ENCODE measurements at regions not wholly inside any gene's neighbourhood (a gene's known extent, or its start where the extent isn't known, plus 50 kb on each side); places are given as distances from the start of the nearest gene placed in this dataset.

DNA sequence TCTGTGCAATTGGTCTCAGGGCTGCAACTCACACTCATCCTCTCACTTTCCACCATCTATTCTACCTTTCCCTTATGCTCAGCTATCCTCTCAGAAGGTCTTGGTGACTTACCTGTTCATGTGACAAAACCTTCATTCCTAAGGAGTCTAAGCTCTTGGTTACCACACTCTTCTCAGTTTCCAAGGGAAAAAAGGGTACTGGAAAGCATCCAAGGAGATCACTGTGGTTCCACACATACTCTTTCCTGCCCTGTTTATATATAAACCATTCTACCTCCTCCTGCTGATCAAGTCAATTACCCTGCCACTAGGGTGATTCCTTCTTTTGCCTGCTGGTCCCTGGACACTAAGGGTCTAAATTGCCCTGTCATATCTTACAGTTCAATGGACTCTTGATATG lies 57.2 kb upstream of the MAML3 start:
- Mint-ChIP-seq H3K36me3 (ENCODE audit: low read depth) (no peaks in the 10 kb centered on the region), H3K4me3 (no peak overlapping the region), H3K4me1 (peaks cover 2% of the 10 kb centered on the region), H3K27me3 (peaks cover 12% of the 10 kb centered on the region), H3K27ac (no peak overlapping the region), H3K9me3 (ENCODE audit: low read depth) (no peaks in the 10 kb centered on the region)
- DNase-seq (no peak), ATAC-seq (no peak)
- intact Hi-C loops (cut with DNase I, micrococcal nuclease) = no loop called here
- CTCF ChIA-PET = no interaction called here
- POLR2A ChIA-PET = no interaction called here

DNA sequence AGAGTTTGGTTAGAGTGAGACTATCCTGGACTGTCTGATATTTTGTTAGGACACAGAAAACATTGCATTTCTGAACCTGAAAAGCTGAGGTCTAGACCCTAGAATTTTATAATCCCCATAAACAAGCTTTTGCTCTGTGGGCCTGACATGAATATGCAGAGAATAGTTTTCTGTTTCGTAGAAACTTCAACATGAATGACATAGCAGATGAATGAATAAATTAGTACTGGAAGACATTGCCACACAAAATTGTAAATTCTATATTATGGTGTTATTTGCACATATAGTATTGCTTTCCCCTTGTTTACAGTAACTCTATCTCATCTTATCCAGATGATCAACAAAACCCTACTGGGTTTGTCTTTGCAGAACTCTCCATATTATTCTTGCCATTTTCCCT lies 54.9 kb upstream of the MAML3 start:
- H3K36me3 Mint-ChIP-seq (ENCODE audit: low read depth) = no peaks in the 10 kb centered on the region
- intact Hi-C loops (cut with DNase I, micrococcal nuclease) = no loop called here
- peaks cover 8% of the 10 kb centered on the region for H3K27me3 Mint-ChIP-seq
- POLR2A ChIA-PET = no interaction called here
- no peak overlapping the region for H3K4me3 Mint-ChIP-seq
- no peaks in the 10 kb centered on the region for H3K9me3 Mint-ChIP-seq (ENCODE audit: low read depth)
- H3K4me1 Mint-ChIP-seq = peaks cover 2% of the 10 kb centered on the region
- no peak overlapping the region for H3K27ac Mint-ChIP-seq
- DNase-seq (no peak), ATAC-seq (no peak)
- CTCF ChIA-PET = interaction anchor here (0.6 to 1.1 kb wide), 2 partner anchors 19 to 138 kb away, joined by 4 to 5 read pairs; no protein-coding TSS in a partner anchor
